GM21381 (cell line): ENCODE measurements at regions not wholly inside any gene's neighbourhood (a gene's known extent, or its start where the extent isn't known, plus 50 kb on each side); places are given as distances from the start of the nearest gene placed in this dataset.

ENCODE experiments used
- ATAC-seq: cut with Tn5 transposase; IDR thresholded peaks from one replicate; pipeline ENCODE4 v1.9.1; 2021; ENCODE audit warnings: mild to moderate bottlenecking, moderate library complexity; ENCODE audit not compliant: unreplicated experiment

- no peak for ATAC-seq
Observed at GRCh38 chr2:136482966-136483365, 282.4 kb upstream of the THSD7B start.

GRCh38 chr2:136482006-136482405 is 283.3 kb upstream of the THSD7B start:
- no peak for ATAC-seq

GRCh38 chr2:136479696-136480095 is 285.6 kb upstream of the THSD7B start:
- no peak for ATAC-seq

GRCh38 chr2:136468799-136469369 is 296.5 kb upstream of the THSD7B start:
- no peak for ATAC-seq

- ATAC-seq, result no peak
Observed at GRCh38 chr2:136452528-136452927, 312.8 kb upstream of the THSD7B start.

GRCh38 chr2:136448986-136449780 is 316.2 kb upstream of the THSD7B start:
- no peak for ATAC-seq

- no peak for ATAC-seq
Observed at GRCh38 chr2:136448432-136448831, 316.9 kb upstream of the THSD7B start.

GRCh38 chr2:136444323-136444722 is 321.0 kb upstream of the THSD7B start:
- ATAC-seq, result no peak

GRCh38 chr2:136443661-136444060 is 321.7 kb upstream of the THSD7B start:
- ATAC-seq, result no peak

GRCh38 chr2:136441979-136442714 is 323.2 kb upstream of the THSD7B start:
- no peak for ATAC-seq

GRCh38 chr2:136439064-136439676 is 321.2 kb upstream of the CXCR4 start:
- no peak for ATAC-seq

- no peak for ATAC-seq
Observed at GRCh38 chr2:136437461-136437860, 319.5 kb upstream of the CXCR4 start.

- ATAC-seq, result no peak
Observed at GRCh38 chr2:136436936-136437335, 319.0 kb upstream of the CXCR4 start.

GRCh38 chr2:136434251-136434715 is 316.3 kb upstream of the CXCR4 start:
- ATAC-seq, result no peak

- ATAC-seq, result no peak
Observed at GRCh38 chr2:136433261-136433660, 315.3 kb upstream of the CXCR4 start.

GRCh38 chr2:136424112-136424511 is 306.2 kb upstream of the CXCR4 start:
- ATAC-seq, result no peak

- peak; percentile 99 for ATAC-seq
Observed at GRCh38 chr2:136423516-136423996, 305.6 kb upstream of the CXCR4 start.

- ATAC-seq, result no peak
Observed at GRCh38 chr2:136422512-136422911, 304.6 kb upstream of the CXCR4 start.

GRCh38 chr2:136420346-136420745 is 302.4 kb upstream of the CXCR4 start:
- no peak for ATAC-seq

GRCh38 chr2:136411946-136412345 is 294.0 kb upstream of the CXCR4 start:
- ATAC-seq, result no peak

- no peak for ATAC-seq
Observed at GRCh38 chr2:136410673-136411072, 292.7 kb upstream of the CXCR4 start.
